WTC11 (cell line): ENCODE measurements at regions not wholly inside any gene's neighbourhood (a gene's known extent, or its start where the extent isn't known, plus 50 kb on each side); places are given as distances from the start of the nearest gene placed in this dataset.

Experiments
- EMX1 ChIP-seq: fragments of 250-450 bp; sonication (Bioruptor Pico); IDR thresholded peaks from 2 replicates; pipeline ENCODE4 v1.8.0; 2021; ENCODE audit warnings: mild to moderate bottlenecking
- JUN ChIP-seq: sonication (generic); formaldehyde crosslinking; IDR thresholded peaks from 2 replicates; pipeline ENCODE4 v1.8.0; 2023; ENCODE audit warnings: mild to moderate bottlenecking, missing genetic modification reagents
- SMAD3 ChIP-seq: sonication (generic); formaldehyde crosslinking; IDR thresholded peaks from 2 replicates; pipeline ENCODE4 v1.8.0; 2022; ENCODE audit warnings: missing genetic modification reagents, mild to moderate bottlenecking, borderline replicate concordance
- ZNF232 ChIP-seq: sonication (generic); formaldehyde crosslinking; IDR thresholded peaks from 2 replicates; pipeline ENCODE4 v1.8.0; 2022; ENCODE audit warnings: mild to moderate bottlenecking, missing genetic modification reagents
- TF ChIP-seq, protein P1 (sequence below): fragments of 200-600 bp; IDR thresholded peaks from 2 replicates; pipeline ENCODE4 v1.8.0; 2022; ENCODE audit warnings: antibody characterized with exemption
- TF ChIP-seq, protein P2 (sequence below): sonication (generic); formaldehyde crosslinking; IDR thresholded peaks from 2 replicates; pipeline ENCODE4 v1.8.1; 2023; ENCODE audit warnings: mild to moderate bottlenecking, missing genetic modification reagents, moderate library complexity
- TF ChIP-seq, protein P3 (sequence below): sonication (generic); formaldehyde crosslinking; IDR thresholded peaks from 2 replicates; pipeline ENCODE4 v1.8.1; 2022; ENCODE audit warnings: low read depth, missing genetic modification reagents, borderline replicate concordance
- TF ChIP-seq, protein P4 (sequence below): sonication (generic); formaldehyde crosslinking; IDR thresholded peaks from 2 replicates; pipeline ENCODE4 v1.8.1; 2022; ENCODE audit warnings: mild to moderate bottlenecking, missing genetic modification reagents, moderate library complexity, borderline replicate concordance

DNA sequence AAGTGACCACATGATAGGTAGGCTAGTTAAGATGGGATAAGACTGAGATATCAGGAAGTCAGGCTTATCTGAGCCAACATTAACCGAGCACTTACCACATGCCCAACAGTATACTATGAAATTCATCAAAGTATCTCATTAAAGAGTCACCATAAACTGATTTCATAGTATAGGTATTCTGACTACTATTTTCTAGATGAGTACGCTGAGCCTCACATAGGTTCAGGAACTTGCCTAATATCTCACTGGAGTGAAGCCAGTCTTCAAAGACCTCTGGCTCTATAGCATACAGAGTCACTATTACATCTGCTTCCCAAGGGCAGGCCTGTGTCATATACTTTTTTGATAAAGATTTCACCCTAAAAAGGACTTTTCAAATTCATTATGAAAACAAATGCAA, 115.6 kb upstream of the NGF start:
- TF ChIP-seq, protein P1, sequence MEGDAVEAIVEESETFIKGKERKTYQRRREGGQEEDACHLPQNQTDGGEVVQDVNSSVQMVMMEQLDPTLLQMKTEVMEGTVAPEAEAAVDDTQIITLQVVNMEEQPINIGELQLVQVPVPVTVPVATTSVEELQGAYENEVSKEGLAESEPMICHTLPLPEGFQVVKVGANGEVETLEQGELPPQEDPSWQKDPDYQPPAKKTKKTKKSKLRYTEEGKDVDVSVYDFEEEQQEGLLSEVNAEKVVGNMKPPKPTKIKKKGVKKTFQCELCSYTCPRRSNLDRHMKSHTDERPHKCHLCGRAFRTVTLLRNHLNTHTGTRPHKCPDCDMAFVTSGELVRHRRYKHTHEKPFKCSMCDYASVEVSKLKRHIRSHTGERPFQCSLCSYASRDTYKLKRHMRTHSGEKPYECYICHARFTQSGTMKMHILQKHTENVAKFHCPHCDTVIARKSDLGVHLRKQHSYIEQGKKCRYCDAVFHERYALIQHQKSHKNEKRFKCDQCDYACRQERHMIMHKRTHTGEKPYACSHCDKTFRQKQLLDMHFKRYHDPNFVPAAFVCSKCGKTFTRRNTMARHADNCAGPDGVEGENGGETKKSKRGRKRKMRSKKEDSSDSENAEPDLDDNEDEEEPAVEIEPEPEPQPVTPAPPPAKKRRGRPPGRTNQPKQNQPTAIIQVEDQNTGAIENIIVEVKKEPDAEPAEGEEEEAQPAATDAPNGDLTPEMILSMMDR, result no peak
- TF ChIP-seq, protein P2, sequence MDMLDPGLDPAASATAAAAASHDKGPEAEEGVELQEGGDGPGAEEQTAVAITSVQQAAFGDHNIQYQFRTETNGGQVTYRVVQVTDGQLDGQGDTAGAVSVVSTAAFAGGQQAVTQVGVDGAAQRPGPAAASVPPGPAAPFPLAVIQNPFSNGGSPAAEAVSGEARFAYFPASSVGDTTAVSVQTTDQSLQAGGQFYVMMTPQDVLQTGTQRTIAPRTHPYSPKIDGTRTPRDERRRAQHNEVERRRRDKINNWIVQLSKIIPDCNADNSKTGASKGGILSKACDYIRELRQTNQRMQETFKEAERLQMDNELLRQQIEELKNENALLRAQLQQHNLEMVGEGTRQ (CRISPR knock-in tag), result no peak
- TF ChIP-seq SMAD3 (CRISPR knock-in tag) (no peak), EMX1 (CRISPR knock-in tag) (no peak), JUN (CRISPR knock-in tag) (no peak), ZNF232 (no peak)
- TF ChIP-seq, protein P3, sequence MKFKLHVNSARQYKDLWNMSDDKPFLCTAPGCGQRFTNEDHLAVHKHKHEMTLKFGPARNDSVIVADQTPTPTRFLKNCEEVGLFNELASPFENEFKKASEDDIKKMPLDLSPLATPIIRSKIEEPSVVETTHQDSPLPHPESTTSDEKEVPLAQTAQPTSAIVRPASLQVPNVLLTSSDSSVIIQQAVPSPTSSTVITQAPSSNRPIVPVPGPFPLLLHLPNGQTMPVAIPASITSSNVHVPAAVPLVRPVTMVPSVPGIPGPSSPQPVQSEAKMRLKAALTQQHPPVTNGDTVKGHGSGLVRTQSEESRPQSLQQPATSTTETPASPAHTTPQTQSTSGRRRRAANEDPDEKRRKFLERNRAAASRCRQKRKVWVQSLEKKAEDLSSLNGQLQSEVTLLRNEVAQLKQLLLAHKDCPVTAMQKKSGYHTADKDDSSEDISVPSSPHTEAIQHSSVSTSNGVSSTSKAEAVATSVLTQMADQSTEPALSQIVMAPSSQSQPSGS (CRISPR knock-in tag), result no peak
- TF ChIP-seq, protein P4, sequence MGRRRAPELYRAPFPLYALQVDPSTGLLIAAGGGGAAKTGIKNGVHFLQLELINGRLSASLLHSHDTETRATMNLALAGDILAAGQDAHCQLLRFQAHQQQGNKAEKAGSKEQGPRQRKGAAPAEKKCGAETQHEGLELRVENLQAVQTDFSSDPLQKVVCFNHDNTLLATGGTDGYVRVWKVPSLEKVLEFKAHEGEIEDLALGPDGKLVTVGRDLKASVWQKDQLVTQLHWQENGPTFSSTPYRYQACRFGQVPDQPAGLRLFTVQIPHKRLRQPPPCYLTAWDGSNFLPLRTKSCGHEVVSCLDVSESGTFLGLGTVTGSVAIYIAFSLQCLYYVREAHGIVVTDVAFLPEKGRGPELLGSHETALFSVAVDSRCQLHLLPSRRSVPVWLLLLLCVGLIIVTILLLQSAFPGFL (CRISPR knock-in tag), result no peak
